ENCODE measurements at regions not wholly inside any gene's neighbourhood (a gene's known extent, or its start where the extent isn't known, plus 50 kb on each side); places are given as distances from the start of the nearest gene placed in this dataset.
A peak's percentile ranks its signal among the peaks of the same experiment; 100 is the strongest.

GRCh38 chr18:8517276-8517675, 92.0 kb upstream of the RAB12 start:
- no peak overlapping the region for H3K4me3 ChIP-seq (ENCODE audit: low read depth, low read length)
- no peak for DNase-seq (ENCODE audit: low read depth)
- no peak for TF ChIP-seq CTCF (IDR thresholded peaks at IDR 0.05; ENCODE audit: low read depth, low read length)
- TF ChIP-seq MYC (IDR thresholded peaks at IDR 0.05; ENCODE audit: low read depth, low read length): no peak
- TF ChIP-seq MAX (IDR thresholded peaks at IDR 0.05; ENCODE audit: low read depth, low read length): no peak
- TF ChIP-seq POLR2A (IDR thresholded peaks at IDR 0.05; ENCODE audit: extremely low read depth, insufficient read length): no peak

- no peak overlapping the region for H3K4me3 ChIP-seq (ENCODE audit: low read depth, low read length)
- TF ChIP-seq MYC (IDR thresholded peaks at IDR 0.05; ENCODE audit: low read depth, low read length) (no peak), POLR2A (IDR thresholded peaks at IDR 0.05; ENCODE audit: extremely low read depth, insufficient read length) (no peak), CTCF (IDR thresholded peaks at IDR 0.05; ENCODE audit: low read depth, low read length) (no peak), MAX (IDR thresholded peaks at IDR 0.05; ENCODE audit: low read depth, low read length) (no peak)
- DNase-seq (ENCODE audit: low read depth): no peak
These were observed 90.1 kb upstream of the RAB12 start for GRCh38 chr18:8519102-8519501.

- no peak for DNase-seq (ENCODE audit: low read depth)
- TF ChIP-seq POLR2A (IDR thresholded peaks at IDR 0.05; ENCODE audit: extremely low read depth, insufficient read length) (no peak), MYC (IDR thresholded peaks at IDR 0.05; ENCODE audit: low read depth, low read length) (no peak), MAX (IDR thresholded peaks at IDR 0.05; ENCODE audit: low read depth, low read length) (no peak), CTCF (IDR thresholded peaks at IDR 0.05; ENCODE audit: low read depth, low read length) (no peak)
- H3K4me3 ChIP-seq (ENCODE audit: low read depth, low read length): no peak overlapping the region
These were observed 89.0 kb upstream of the RAB12 start for GRCh38 chr18:8520266-8520665.

GRCh38 chr18:8522756-8523155, 86.5 kb upstream of the RAB12 start:
- TF ChIP-seq POLR2A (IDR thresholded peaks at IDR 0.05; ENCODE audit: extremely low read depth, insufficient read length): no peak
- DNase-seq (ENCODE audit: low read depth): no peak
- no peak overlapping the region for H3K4me3 ChIP-seq (ENCODE audit: low read depth, low read length)

- no peak overlapping the region for H3K4me3 ChIP-seq (ENCODE audit: low read depth, low read length)
- DNase-seq (ENCODE audit: low read depth): peak; percentile 28
- TF ChIP-seq MAX (IDR thresholded peaks at IDR 0.05; ENCODE audit: low read depth, low read length) (no peak), CTCF (IDR thresholded peaks at IDR 0.05; ENCODE audit: low read depth, low read length) (peak; percentile 16)
These were observed 83.5 kb upstream of the RAB12 start for GRCh38 chr18:8525692-8526091.

GRCh38 chr18:8526332-8526731, 82.9 kb upstream of the RAB12 start:
- H3K4me3 ChIP-seq (ENCODE audit: low read depth, low read length): no peak overlapping the region
- DNase-seq (ENCODE audit: low read depth): peak; percentile 22
- TF ChIP-seq POLR2A (IDR thresholded peaks at IDR 0.05; ENCODE audit: extremely low read depth, insufficient read length): no peak
- TF ChIP-seq CTCF (IDR thresholded peaks at IDR 0.05; ENCODE audit: low read depth, low read length): no peak
- TF ChIP-seq MAX (IDR thresholded peaks at IDR 0.05; ENCODE audit: low read depth, low read length): no peak
- TF ChIP-seq MYC (IDR thresholded peaks at IDR 0.05; ENCODE audit: low read depth, low read length): no peak
